Epidermal melanocyte (primary cell): ENCODE measurements at regions not wholly inside any gene's neighbourhood (a gene's known extent, or its start where the extent isn't known, plus 50 kb on each side); places are given as distances from the start of the nearest gene placed in this dataset.

Source experiments
- DNase-seq: peaks from one replicate; pipeline ENCODE4 v3.0.0; 2011; ENCODE audit warnings: low spot score; ENCODE audit not compliant: insufficient read length

DNA sequence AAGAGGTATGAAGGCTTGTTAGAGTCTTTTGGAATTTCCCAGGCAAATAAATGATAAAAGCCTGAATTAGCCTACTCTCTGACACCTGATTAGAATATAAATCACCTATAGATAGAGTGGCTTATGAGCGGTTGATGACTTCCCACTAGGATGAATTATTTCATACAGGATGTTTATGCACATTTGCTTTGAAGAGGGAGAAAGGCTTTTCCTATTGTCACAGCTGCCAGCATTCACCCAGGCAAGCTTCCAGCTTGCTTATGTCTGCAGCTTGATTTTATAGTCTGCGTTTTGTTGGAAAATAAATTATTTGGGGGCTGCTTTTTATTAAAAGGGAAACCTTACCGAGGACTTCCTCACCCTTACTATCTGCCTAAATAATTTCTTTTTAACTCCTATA lies 51.3 kb upstream of the EIF2S2 start:
- no peak for DNase-seq

DNA sequence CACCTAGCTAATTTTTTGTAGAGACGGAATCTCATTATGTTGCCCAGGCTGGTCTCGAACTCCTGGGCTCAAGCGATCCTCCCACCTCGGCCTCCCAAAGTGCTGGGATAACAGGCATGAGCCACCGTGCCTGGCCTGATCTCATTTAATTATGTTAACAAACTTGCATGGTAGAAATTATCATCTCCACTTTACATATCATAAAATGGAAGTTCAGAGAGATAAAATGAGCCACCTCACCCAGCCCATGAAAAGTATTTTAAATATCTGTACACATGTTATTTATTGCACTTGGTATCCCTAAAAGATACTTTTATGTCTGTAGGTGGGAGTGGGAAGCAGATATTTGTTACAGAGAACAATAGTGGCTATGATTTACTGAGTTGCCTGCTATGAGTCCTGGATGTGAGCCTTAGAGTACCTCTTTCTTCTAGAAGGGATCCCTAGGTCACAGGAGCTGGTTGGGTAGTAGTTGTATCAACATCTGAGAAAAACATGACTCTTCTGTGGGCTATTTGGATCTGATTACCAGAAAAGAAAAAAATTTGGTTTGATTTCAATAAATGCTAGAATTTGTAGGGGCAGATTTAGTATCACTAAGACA lies 52.4 kb upstream of the EIF2S2 start:
- DNase-seq: no peak

DNA sequence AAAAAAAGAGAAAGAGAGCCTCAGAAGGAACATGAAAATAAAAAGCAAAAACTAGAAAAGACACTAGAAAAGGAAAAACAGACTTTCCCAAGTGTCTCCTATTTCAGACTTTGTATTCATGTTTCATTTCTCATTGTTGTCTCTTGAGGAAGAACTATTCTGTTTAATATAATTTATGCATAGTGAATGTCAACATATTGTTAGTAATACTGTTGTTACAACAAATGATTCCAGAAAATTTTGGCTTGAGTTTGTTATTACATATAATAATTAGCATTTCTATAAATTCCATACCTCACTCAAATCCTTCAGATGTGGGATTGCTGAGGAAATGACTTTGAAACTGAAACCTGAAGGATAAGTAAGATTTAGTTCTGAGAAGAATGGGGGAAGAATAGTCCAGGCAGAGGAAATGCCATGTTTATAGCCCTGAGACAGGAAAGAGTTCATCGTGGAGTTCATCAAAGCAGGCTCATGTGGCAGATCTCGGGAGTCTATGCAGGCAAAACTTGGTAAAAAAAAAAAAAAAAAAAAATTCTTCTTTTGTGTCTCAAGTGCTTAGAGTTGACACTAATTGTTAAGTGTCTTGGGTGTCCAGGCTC lies 53.1 kb upstream of the EIF2S2 start:
- peak; percentile 27 for DNase-seq

DNA sequence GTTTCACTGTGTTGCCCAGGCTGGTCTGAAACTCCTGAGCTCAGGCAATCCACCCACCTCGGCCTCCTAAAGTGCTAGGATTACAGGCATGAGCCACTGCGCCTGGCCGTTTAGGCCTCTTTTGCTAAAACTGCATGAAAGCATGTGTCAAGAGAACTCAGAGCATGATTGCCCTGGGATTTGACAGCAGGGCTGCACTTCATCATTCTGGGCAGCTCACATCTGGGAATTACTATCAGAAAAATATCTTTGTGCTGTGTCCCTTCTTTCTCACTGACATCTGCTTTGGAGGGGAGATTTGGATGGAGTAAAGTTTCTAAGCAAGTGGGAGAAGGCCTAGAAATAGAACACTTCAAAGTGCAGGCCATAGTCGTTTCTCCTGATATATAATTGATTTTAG lies 59.6 kb upstream of the EIF2S2 start:
- no peak for DNase-seq

DNA sequence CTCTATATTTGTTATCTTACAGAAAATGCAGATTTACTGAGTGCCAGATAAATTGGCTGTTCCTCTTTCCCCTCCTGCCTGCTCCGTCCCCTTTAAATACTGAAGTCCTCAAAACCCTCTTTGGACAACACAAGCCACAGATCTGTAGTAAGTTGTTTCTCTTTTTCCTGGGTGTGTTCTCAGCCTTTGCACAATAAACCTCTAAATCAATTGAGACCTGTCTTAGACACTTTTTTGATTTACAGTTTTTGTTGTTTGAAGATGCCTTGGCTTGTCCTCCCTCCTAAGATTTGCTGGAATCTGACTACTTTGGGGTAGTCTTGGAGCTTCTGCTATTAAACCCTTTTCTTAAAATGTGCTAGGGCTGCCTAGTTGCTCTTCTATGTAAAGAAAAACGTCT lies 60.9 kb upstream of the EIF2S2 start:
- no peak for DNase-seq

DNA sequence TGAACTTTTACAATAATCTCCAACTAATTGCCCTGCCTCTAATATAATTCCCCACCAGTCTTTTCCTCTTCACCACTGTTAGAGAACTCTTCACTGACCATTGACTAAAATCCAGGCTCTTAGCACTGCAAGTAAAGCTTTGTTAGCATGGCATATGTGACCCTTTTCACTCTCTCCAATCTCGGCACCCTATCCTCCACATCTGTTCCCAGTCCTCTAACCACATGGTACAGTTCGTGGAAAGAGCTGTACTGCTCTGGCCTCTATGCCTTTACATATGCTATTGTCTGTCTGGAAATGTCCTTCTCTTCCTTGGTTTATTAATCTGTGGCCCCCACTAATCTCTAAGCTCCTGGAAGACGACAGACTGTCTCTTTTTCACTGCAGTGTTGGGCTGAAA lies 63.0 kb upstream of the EIF2S2 start:
- DNase-seq: no peak

DNA sequence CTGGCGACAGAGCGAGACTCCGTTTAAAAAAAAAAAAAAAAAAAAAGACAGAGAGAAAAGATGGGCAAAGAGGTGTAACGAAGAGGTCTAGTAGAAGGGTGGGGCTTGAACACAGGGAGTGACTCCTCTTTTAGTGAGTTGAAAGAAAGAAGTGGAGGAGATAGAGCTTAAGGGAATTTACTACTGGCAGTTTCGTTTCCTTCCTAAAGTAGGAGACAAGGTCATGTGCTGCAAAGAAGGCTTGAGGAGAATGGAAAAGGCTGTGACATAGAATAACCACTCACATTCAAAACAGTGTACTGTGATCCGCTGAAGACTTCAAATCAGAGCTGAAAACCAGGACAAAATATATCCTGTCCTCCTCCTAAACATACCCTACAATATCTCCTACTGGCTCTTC lies 63.8 kb upstream of the EIF2S2 start:
- no peak for DNase-seq

DNA sequence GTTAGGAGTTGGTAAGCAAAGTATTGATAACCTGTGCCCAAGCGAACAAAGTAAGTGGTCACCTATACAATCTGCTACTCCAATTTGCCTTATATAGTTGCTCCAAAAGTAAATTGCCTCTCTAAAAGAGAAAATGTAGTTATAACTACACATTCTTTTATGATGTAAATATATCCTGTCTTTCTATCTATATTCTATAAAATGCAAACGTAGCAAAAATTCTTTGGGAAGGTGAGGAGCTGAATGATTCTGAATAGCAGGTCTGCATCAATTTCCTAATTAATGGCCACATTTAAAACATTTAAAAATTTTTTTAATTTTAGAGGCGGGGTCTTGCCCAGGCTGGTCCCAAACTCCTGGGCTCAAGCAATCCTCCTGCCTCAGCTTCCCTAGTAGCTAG lies 64.2 kb upstream of the ASIP start:
- DNase-seq: no peak

DNA sequence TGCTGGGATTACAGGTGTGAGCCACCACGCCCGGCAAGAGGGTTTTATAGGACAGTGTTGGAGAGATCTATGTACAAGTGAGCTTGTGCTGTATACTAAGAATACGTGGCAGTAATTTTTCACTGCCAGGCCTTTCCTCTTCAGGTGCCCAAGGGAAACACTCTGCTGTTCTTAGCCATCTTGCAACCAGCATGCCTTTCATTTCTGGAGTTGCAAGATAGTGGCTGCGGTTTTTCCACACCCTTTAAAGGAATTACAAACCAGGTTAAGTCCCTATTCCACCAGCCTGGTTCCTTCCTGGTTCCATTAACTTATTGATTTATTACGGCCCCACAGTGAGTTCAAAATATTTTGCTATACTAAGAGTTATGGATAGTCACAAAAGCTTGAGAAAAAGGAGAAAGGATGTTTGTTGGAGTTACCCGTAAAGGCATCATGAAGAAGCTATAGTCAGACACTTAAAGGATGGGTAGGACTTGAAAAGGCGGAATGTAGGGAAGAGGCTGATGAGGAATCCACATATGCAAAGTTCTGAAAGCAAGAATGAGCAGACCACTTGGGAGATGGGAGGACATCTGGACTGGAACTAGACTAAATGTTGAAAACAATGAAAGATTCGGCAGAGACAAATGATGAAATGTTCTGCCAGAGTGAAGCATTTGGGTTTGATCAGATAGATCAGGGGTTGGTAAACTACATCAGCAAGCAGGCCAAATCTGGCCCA lies 61.4 kb upstream of the ASIP start:
- no peak for DNase-seq

DNA sequence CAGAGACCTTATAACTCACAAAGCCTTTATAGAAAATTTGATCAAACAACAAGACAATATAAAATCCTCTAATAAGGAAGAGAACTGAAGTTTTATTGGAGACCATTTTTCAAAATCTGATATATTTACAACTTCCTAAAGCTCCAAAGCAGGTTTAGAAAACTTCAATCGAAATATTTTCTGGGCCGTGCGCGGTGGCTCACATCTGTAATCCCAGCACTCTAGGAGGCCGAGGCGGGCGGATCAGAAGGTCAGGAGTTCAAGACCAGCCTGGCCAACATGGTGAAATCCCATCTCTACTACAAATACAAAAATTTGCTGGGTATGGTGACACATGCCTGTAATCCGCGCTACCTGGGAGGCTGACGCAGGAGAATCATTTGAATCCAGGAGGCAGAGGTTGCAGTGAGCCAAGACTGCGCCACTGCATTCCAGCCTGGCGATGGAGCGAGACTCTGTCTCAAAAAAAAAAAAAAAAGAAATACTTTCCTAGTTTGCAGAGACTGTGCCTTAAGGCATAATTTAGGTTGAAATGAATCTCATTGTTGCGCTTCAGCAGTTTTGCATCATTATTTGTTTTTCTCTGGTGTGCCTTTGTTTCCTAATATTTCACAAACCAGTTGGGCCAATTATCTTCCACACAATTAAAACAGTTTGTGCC lies 60.6 kb upstream of the ASIP start:
- no peak for DNase-seq

DNA sequence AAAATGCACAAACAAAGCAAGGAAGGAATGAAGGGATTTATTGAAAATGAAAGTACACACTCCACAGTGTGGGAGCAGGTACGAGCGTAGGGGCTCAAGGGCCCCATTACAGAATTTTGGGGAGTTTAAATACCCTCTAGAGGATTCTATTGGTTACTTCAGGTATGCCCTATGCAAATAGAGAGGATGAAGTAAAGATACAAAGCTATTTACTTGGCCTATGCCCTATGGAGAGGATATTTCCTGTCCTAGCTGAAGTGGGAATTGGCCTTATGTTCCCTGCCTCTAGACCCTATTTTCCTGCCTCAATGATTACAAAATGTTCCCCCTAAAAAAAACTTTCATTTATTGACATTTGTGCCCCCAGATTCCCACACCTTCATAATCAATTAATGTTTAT lies 59.7 kb upstream of the ASIP start:
- no peak for DNase-seq

DNA sequence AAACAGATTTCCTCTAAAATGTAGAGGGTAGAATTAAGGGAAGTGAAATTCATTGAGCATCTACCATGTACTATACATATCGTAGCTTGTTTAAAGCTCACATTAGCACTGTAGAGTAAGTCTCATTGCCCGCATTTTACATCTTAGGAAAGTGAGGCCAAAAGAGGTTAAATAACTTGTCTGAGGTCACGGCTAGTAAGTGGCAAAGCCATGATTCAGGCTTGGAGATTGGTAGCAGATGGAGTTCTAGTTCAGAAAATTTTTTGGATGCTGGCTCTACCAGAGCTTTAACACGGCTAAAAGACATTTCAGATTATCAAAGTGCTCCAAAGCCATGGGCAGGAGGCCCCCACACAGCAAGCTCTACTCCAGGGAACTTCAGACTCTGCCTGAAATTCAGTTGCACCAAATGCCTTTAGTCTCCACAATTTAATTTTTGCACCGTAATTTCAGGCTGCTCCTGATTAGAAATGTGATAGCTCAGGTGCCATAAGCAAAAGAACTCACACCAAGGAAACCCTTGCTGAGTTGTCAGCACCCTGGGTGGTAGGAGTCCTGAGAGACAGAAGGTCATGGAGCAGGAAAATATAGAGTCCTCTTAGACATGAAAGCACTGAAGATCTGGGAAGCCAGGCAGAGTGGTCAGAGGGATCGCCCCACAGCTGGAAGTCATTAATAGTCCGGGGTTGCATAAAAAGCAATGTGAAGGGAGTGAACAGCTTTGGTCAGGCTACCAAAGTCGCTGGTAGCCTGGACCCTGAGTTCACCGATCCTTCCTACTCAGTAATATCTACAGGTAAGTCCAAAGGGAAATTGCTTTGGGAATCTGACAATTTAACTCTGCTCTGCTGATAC lies 55.2 kb upstream of the ASIP start:
- DNase-seq: no peak

DNA sequence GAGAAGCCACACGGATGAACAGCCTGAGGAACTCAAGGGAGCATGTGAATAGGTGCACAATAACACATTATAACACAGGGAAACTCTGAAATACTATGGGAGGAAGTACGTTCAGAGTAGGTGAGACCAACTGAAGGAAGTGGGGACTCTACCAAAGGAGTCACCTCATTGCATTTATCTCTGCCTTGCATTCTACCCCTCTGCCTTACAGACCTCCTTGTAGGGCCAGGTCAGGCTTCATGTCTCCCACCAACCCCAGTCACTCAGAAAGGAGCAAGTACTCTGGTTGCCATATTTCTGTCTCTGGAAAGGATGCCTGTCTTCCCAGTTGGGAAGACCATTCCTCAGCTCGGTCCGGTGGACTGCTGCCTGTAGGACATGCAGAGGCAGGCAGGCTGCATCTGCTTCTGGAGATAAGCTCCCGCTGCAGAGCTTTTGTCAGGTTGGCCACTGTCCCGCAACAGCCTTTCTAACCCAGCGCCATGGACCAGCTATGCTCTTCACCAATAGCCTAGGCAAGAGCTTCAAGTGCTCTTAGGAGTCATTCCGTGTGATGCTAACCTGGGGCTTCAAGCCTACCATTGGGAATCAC lies 51.6 kb upstream of the ASIP start:
- DNase-seq: no peak

DNA sequence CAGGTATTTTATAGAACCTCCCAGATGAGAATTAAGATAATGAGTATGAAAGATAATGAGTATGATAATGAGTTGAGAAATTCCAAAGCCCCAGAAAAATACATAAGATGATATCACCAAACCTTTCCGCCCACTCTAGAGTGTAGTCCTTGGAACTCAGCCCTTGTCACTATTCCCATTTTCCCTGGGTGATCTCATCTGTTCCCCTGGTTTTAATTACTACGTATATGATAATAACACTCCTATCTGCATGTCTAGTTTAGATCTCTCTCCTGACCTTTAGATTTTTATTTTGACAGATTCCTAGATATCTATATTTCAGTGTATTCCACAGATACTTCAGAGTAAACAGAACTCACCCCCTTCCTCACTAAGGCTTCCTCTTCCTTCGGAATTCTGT lies 51.0 kb upstream of the ASIP start:
- DNase-seq: no peak

DNA sequence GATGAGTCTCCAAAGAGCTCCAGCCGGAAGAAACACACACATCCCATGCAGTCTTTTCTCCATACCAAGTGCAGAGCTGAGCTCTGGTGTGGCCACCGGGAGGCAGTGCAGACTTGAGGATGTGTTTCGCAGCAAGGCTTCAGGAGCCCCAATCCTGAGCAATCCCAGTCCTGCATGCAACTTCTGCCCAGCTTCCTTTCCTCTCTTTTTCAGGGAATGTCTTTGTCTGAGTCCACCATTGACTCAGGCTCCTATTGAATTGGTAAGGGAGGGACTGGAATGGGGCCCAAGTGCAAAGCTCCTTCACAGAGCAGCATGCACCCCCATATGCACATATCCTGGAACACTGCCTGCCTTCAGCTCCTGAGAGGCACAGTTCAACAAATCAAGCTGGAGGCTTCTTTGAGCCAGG lies 50.5 kb upstream of the ASIP start:
- DNase-seq: peak; percentile 92
